ENCODE measurements at regions not wholly inside any gene's neighbourhood (a gene's known extent, or its start where the extent isn't known, plus 50 kb on each side); places are given as distances from the start of the nearest gene placed in this dataset.

- Histone ChIP-seq H3K9me3 (no peaks in the 10 kb centered on the region), H3K4me2 (no peak overlapping the region), H3K4me3 (no peak overlapping the region), H3K27ac (no peak overlapping the region), H3K4me1 (no peaks in the 10 kb centered on the region)
- FAIRE-seq, result peak; percentile 91
- TF ChIP-seq ZNF302 (CRISPR knock-in tag; IDR thresholded peaks at IDR 0.05), result no peak
- TF ChIP-seq PHF8 (IDR thresholded peaks at IDR 0.05; ENCODE audit: borderline replicate concordance, low read depth), result no peak
- no peak for TF ChIP-seq HOXB5 (CRISPR knock-in tag; IDR thresholded peaks at IDR 0.05)
- no peak for TF ChIP-seq SREBF2 (IDR thresholded peaks at IDR 0.05)
- no peak for TF ChIP-seq RCOR1 (IDR thresholded peaks at IDR 0.05; ENCODE audit: low read depth, low read length)
- TF ChIP-seq CBX8 (IDR thresholded peaks at IDR 0.05), result no peak
- TF ChIP-seq, protein P1, sequence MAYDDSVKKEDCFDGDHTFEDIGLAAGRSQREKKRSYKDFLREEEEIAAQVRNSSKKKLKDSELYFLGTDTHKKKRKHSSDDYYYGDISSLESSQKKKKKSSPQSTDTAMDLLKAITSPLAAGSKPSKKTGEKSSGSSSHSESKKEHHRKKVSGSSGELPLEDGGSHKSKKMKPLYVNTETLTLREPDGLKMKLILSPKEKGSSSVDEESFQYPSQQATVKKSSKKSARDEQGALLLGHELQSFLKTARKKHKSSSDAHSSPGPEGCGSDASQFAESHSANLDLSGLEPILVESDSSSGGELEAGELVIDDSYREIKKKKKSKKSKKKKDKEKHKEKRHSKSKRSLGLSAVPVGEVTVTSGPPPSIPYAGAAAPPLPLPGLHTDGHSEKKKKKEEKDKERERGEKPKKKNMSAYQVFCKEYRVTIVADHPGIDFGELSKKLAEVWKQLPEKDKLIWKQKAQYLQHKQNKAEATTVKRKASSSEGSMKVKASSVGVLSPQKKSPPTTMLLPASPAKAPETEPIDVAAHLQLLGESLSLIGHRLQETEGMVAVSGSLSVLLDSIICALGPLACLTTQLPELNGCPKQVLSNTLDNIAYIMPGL (CRISPR knock-in tag; IDR thresholded peaks at IDR 0.05; ENCODE audit: borderline replicate concordance), result no peak
- TF ChIP-seq NPAS2 (CRISPR knock-in tag; IDR thresholded peaks at IDR 0.05; ENCODE audit: borderline replicate concordance), result no peak
- no peak for TF ChIP-seq CBX2 (IDR thresholded peaks at IDR 0.05; ENCODE audit: borderline replicate concordance, low read depth)
- TF ChIP-seq ZSCAN20 (CRISPR knock-in tag; IDR thresholded peaks at IDR 0.05), result no peak
- TF ChIP-seq NR3C1 (IDR thresholded peaks at IDR 0.05), result no peak
- no peak for TF ChIP-seq NFE2L2 (conservative IDR thresholded peaks at IDR 0.05; ENCODE audit: low read length)
- no peak for TF ChIP-seq KDM5A (IDR thresholded peaks at IDR 0.05)
- TF ChIP-seq MYC (IDR thresholded peaks at IDR 0.05; ENCODE audit: borderline replicate concordance, low read length), result no peak
- TF ChIP-seq GATA3 (IDR thresholded peaks at IDR 0.05; ENCODE audit: borderline replicate concordance), result no peak
- no peak for TF ChIP-seq TFCP2L1 (CRISPR knock-in tag; IDR thresholded peaks at IDR 0.05)
- TF ChIP-seq FOXS1 (CRISPR knock-in tag; IDR thresholded peaks at IDR 0.05), result no peak
- no peak for TF ChIP-seq BHLHE40 (IDR thresholded peaks at IDR 0.05; ENCODE audit: low read depth, low read length)
- no peak for TF ChIP-seq HOXA7 (CRISPR knock-in tag; IDR thresholded peaks at IDR 0.05)
- 3% methylated on average over 5 of the region's 5 CpGs for WGBS (ENCODE audit: missing lambda C conversion rate)
- CTCF ChIA-PET, result interaction anchor here (0.9 to 7.4 kb wide), 4 partner anchors 16 to 352 kb away, joined by 3 to 48 read pairs (median 4); no protein-coding TSS in a partner anchor
- DNase-seq (ENCODE audit: low read depth in 1 of 2, low spot score in 1 of 2), result no peak
- POLR2A ChIA-PET, result no interaction called here
- ATAC-seq, result peak; percentile 35 to 57; a peak in 4 of 6 replicates
These were observed 1240.5 kb downstream of the UQCRFS1 start for GRCh38 chr19:27972291-27973040.

DNA sequence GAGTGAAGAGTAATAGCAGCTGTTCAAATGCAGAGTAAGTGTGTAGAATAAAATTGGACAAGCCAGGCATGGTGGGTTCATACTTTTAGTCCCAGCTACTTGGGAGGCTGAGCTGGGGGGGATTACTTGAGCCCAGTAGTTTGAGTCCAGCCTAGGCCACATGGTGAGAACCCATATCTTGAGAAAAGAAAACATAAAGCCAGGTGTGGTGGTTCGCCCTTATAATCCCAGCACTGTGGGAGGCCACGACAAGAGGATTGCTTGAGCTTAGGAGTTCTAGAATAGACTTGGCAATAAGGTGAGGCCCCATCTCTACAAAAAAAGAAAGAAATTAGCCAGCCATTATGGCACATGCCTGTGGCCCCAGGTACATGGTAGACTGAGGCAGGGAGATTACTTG is 1241.1 kb downstream of the UQCRFS1 start:
- no peak for TF ChIP-seq SREBF2 (IDR thresholded peaks at IDR 0.05)
- no peak for TF ChIP-seq ZFP36 (IDR thresholded peaks at IDR 0.05; ENCODE audit: borderline replicate concordance, partially characterized antibody)
- TF ChIP-seq BCL3 (IDR thresholded peaks at IDR 0.05), result no peak
- no peak for TF ChIP-seq HOXB13 (CRISPR knock-in tag; IDR thresholded peaks at IDR 0.05; ENCODE audit: low read depth)
- TF ChIP-seq, protein P2, sequence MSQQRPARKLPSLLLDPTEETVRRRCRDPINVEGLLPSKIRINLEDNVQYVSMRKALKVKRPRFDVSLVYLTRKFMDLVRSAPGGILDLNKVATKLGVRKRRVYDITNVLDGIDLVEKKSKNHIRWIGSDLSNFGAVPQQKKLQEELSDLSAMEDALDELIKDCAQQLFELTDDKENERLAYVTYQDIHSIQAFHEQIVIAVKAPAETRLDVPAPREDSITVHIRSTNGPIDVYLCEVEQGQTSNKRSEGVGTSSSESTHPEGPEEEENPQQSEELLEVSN (IDR thresholded peaks at IDR 0.05; ENCODE audit: borderline replicate concordance, low read depth), result no peak
- TF ChIP-seq CHD4 (IDR thresholded peaks at IDR 0.05; ENCODE audit: borderline replicate concordance), result no peak
- no peak for TF ChIP-seq TP53 (CRISPR knock-in tag; IDR thresholded peaks at IDR 0.05)
- no peak for TF ChIP-seq REST (IDR thresholded peaks at IDR 0.05)
- TF ChIP-seq RAD21 (conservative IDR thresholded peaks at IDR 0.05 in 1 of 2, IDR thresholded peaks at IDR 0.05 in 1 of 2), result no peak
- TF ChIP-seq PHF8 (IDR thresholded peaks at IDR 0.05; ENCODE audit: borderline replicate concordance, low read depth), result no peak
- ATAC-seq, result no peak
- ChIA-PET POLR2A (no interaction called here), CTCF (interaction anchor here (0.9 to 7.4 kb wide), 5 partner anchors 16 to 1625 kb away, joined by 3 to 48 read pairs (median 4); no protein-coding TSS in a partner anchor)
- Histone ChIP-seq H3K9me3 (no peaks in the 10 kb centered on the region), H3K27ac (no peak overlapping the region), H3K4me1 (no peaks in the 10 kb centered on the region), H3K4me3 (no peak overlapping the region), H3K4me2 (no peak overlapping the region)
- DNase-seq (ENCODE audit: low read depth in 1 of 2, low spot score in 1 of 2), result no peak
- WGBS (ENCODE audit: missing lambda C conversion rate), result 11% methylated on average over 2 of the region's 2 CpGs
- no peak for FAIRE-seq

All from A549 (cell line).